T-helper 17 cell (primary cell): ENCODE measurements at regions not wholly inside any gene's neighbourhood (a gene's known extent, or its start where the extent isn't known, plus 50 kb on each side); places are given as distances from the start of the nearest gene placed in this dataset.

Experiments
- ATAC-seq: fragments of 150-1000 bp; cut with Tn5 transposase; 2 replicates; pipeline ENCODE4 v1.10.0; 2021; ENCODE audit warnings: mild to moderate bottlenecking, moderate library complexity
- DNase-seq, 3 donors: peaks; one replicate each; pipeline versions ENCODE4 v3.0.0 to v3.0.0-alpha.2; 2020 to 2021
- H3K9me3 ChIP-seq: one replicate; pipeline ENCODE4 v1.7.0; 2013; ENCODE audit warnings: low read length, mild to moderate bottlenecking; ENCODE audit not compliant: control insufficient read depth, poor library complexity, severe bottlenecking
- H3K27ac Mint-ChIP-seq: one replicate; pipeline ENCODE4 v1.8.0; 2022; ENCODE audit warnings: mild to moderate bottlenecking, moderate library complexity, mixed read lengths
- H3K27me3 Mint-ChIP-seq: one replicate; pipeline ENCODE4 v1.8.0; 2022; ENCODE audit warnings: mixed read lengths
- H3K36me3 Mint-ChIP-seq: one replicate; pipeline ENCODE4 v1.8.0; 2022; ENCODE audit warnings: low read depth, mixed read lengths
- H3K4me1 Mint-ChIP-seq: one replicate; pipeline ENCODE4 v1.8.0; 2022; ENCODE audit warnings: mild to moderate bottlenecking, mixed read lengths
- H3K4me3 Mint-ChIP-seq: one replicate; pipeline ENCODE4 v1.8.0; 2022; ENCODE audit warnings: mild to moderate bottlenecking, moderate library complexity, mixed read lengths

GRCh38 chr12:11500861-11501230 lies 105.5 kb upstream of the PRB2 start:
- H3K9me3 ChIP-seq = no peaks in the 10 kb centered on the region
- Mint-ChIP-seq H3K4me1 (no peaks in the 10 kb centered on the region), H3K36me3 (no peaks in the 10 kb centered on the region), H3K27me3 (peaks cover 13% of the 10 kb centered on the region), H3K27ac (no peak overlapping the region), H3K4me3 (no peak overlapping the region)
- DNase-seq (no peak), ATAC-seq (no peak)

GRCh38 chr12:11508699-11509098 lies 113.3 kb upstream of the PRB2 start:
- no peaks in the 10 kb centered on the region for H3K9me3 ChIP-seq
- H3K4me1 Mint-ChIP-seq = peaks cover 2% of the 10 kb centered on the region
- no peak overlapping the region for H3K27ac Mint-ChIP-seq
- H3K36me3 Mint-ChIP-seq = no peaks in the 10 kb centered on the region
- peaks cover 14% of the 10 kb centered on the region for H3K27me3 Mint-ChIP-seq
- no peak overlapping the region for H3K4me3 Mint-ChIP-seq
- DNase-seq (no peak), ATAC-seq (no peak)

- no peaks in the 10 kb centered on the region for H3K9me3 ChIP-seq
- DNase-seq (no peak), ATAC-seq (no peak)
- H3K4me1 Mint-ChIP-seq = peaks cover 2% of the 10 kb centered on the region
- H3K27ac Mint-ChIP-seq = no peak overlapping the region
- H3K27me3 Mint-ChIP-seq = peaks cover 14% of the 10 kb centered on the region
- H3K4me3 Mint-ChIP-seq = no peak overlapping the region
- H3K36me3 Mint-ChIP-seq = no peaks in the 10 kb centered on the region
Measured at GRCh38 chr12:11509326-11509725, 114.0 kb upstream of the PRB2 start.

GRCh38 chr12:11510671-11511070 lies 115.3 kb upstream of the PRB2 start:
- DNase-seq (no peak), ATAC-seq (no peak)
- no peaks in the 10 kb centered on the region for H3K9me3 ChIP-seq
- no peak overlapping the region for H3K27ac Mint-ChIP-seq
- H3K4me1 Mint-ChIP-seq = peaks cover 2% of the 10 kb centered on the region
- H3K4me3 Mint-ChIP-seq = no peak overlapping the region
- no peaks in the 10 kb centered on the region for H3K36me3 Mint-ChIP-seq
- peaks cover 8% of the 10 kb centered on the region for H3K27me3 Mint-ChIP-seq

GRCh38 chr12:11513288-11513687 lies 117.9 kb upstream of the PRB2 start:
- ATAC-seq (no peak), DNase-seq (no peak)
- no peaks in the 10 kb centered on the region for H3K36me3 Mint-ChIP-seq
- no peaks in the 10 kb centered on the region for H3K9me3 ChIP-seq
- H3K4me1 Mint-ChIP-seq = no peaks in the 10 kb centered on the region
- no peak overlapping the region for H3K4me3 Mint-ChIP-seq
- H3K27me3 Mint-ChIP-seq = peaks cover 4% of the 10 kb centered on the region
- H3K27ac Mint-ChIP-seq = no peak overlapping the region

- Mint-ChIP-seq H3K27ac (no peak overlapping the region), H3K27me3 (no peaks in the 10 kb centered on the region), H3K36me3 (no peaks in the 10 kb centered on the region), H3K4me3 (no peak overlapping the region), H3K4me1 (no peaks in the 10 kb centered on the region)
- ATAC-seq (no peak), DNase-seq (no peak)
- H3K9me3 ChIP-seq = no peaks in the 10 kb centered on the region
Measured at GRCh38 chr12:11517080-11517479, 121.7 kb upstream of the PRB2 start.

- no peaks in the 10 kb centered on the region for H3K9me3 ChIP-seq
- DNase-seq (no peak), ATAC-seq (no peak)
- H3K27ac Mint-ChIP-seq = no peak overlapping the region
- no peaks in the 10 kb centered on the region for H3K27me3 Mint-ChIP-seq
- H3K4me1 Mint-ChIP-seq = no peaks in the 10 kb centered on the region
- H3K36me3 Mint-ChIP-seq = peaks cover 3% of the 10 kb centered on the region
- H3K4me3 Mint-ChIP-seq = no peak overlapping the region
Measured at GRCh38 chr12:11524446-11524845, 125.0 kb upstream of the ETV6 start.

GRCh38 chr12:11534064-11534463 lies 115.4 kb upstream of the ETV6 start:
- DNase-seq = no peak
- no peak overlapping the region for H3K27ac Mint-ChIP-seq
- H3K4me3 Mint-ChIP-seq = no peak overlapping the region
- H3K9me3 ChIP-seq = peaks cover 3% of the 10 kb centered on the region
- no peak for ATAC-seq
- peaks cover 9% of the 10 kb centered on the region for H3K27me3 Mint-ChIP-seq
- peaks cover 3% of the 10 kb centered on the region for H3K36me3 Mint-ChIP-seq
- H3K4me1 Mint-ChIP-seq = no peaks in the 10 kb centered on the region

GRCh38 chr12:11535127-11535526 lies 114.3 kb upstream of the ETV6 start:
- Mint-ChIP-seq H3K4me1 (no peaks in the 10 kb centered on the region), H3K27ac (no peak overlapping the region), H3K4me3 (no peak overlapping the region), H3K27me3 (peaks cover 9% of the 10 kb centered on the region), H3K36me3 (no peaks in the 10 kb centered on the region)
- DNase-seq (no peak), ATAC-seq (no peak)
- peaks cover 3% of the 10 kb centered on the region for H3K9me3 ChIP-seq

GRCh38 chr12:11539156-11539555 lies 110.3 kb upstream of the ETV6 start:
- H3K4me3 Mint-ChIP-seq = no peak overlapping the region
- peaks cover 17% of the 10 kb centered on the region for H3K4me1 Mint-ChIP-seq
- H3K9me3 ChIP-seq = peaks cover 3% of the 10 kb centered on the region
- no peak overlapping the region for H3K27ac Mint-ChIP-seq
- DNase-seq = no peak
- no peaks in the 10 kb centered on the region for H3K36me3 Mint-ChIP-seq
- no peak for ATAC-seq
- H3K27me3 Mint-ChIP-seq = peaks cover 5% of the 10 kb centered on the region

- H3K9me3 ChIP-seq = no peaks in the 10 kb centered on the region
- H3K27me3 Mint-ChIP-seq = peaks cover 5% of the 10 kb centered on the region
- H3K36me3 Mint-ChIP-seq = no peaks in the 10 kb centered on the region
- no peak for DNase-seq
- no peak for ATAC-seq
- no peak overlapping the region for H3K4me3 Mint-ChIP-seq
- peak overlapping the region; percentile 0 for H3K27ac Mint-ChIP-seq
- H3K4me1 Mint-ChIP-seq = peaks cover 22% of the 10 kb centered on the region
Measured at GRCh38 chr12:11540156-11540555, 109.3 kb upstream of the ETV6 start.

- H3K9me3 ChIP-seq = no peaks in the 10 kb centered on the region
- H3K4me3 Mint-ChIP-seq = no peak overlapping the region
- ATAC-seq (no peak), DNase-seq (no peak)
- no peaks in the 10 kb centered on the region for H3K36me3 Mint-ChIP-seq
- peaks cover 5% of the 10 kb centered on the region for H3K27me3 Mint-ChIP-seq
- H3K27ac Mint-ChIP-seq = peak overlapping the region; percentile 0
- peaks cover 28% of the 10 kb centered on the region for H3K4me1 Mint-ChIP-seq
Measured at GRCh38 chr12:11540615-11541310, 108.7 kb upstream of the ETV6 start.

- Mint-ChIP-seq H3K4me1 (peaks cover 29% of the 10 kb centered on the region), H3K27me3 (no peaks in the 10 kb centered on the region), H3K36me3 (no peaks in the 10 kb centered on the region), H3K4me3 (no peak overlapping the region), H3K27ac (peak overlapping the region; percentile 19)
- no peaks in the 10 kb centered on the region for H3K9me3 ChIP-seq
- ATAC-seq = no peak
- DNase-seq = no peak
Measured at GRCh38 chr12:11542599-11542998, 106.9 kb upstream of the ETV6 start.

- peak overlapping the region; percentile 95 for H3K27ac Mint-ChIP-seq
- ATAC-seq (no peak), DNase-seq (no peak)
- H3K4me1 Mint-ChIP-seq = peaks cover 31% of the 10 kb centered on the region
- no peaks in the 10 kb centered on the region for H3K27me3 Mint-ChIP-seq
- H3K9me3 ChIP-seq = no peaks in the 10 kb centered on the region
- H3K4me3 Mint-ChIP-seq = peak overlapping the region; percentile 45
- no peaks in the 10 kb centered on the region for H3K36me3 Mint-ChIP-seq
Measured at GRCh38 chr12:11543457-11544158, 105.9 kb upstream of the ETV6 start.
